ENCODE measurements at regions not wholly inside any gene's neighbourhood (a gene's known extent, or its start where the extent isn't known, plus 50 kb on each side); places are given as distances from the start of the nearest gene placed in this dataset.
A peak's percentile ranks its signal among the peaks of the same experiment; 100 is the strongest.
"Not testable (repeated sequence)": the region's sequence is repeated elsewhere in the genome, so short reads cannot be mapped to it uniquely, and the experiment has no call there.

- DNase-seq = no peak
Observed at GRCh38 chr3:104907507-104907906, 459.2 kb upstream of the ALCAM start.

- peak; percentile 81 for DNase-seq
Observed at GRCh38 chr3:104908761-104909160, 457.9 kb upstream of the ALCAM start.

- DNase-seq = peak; percentile 99
Observed at GRCh38 chr3:104909198-104909597, 457.5 kb upstream of the ALCAM start.

GRCh38 chr3:104909721-104910120 is 457.0 kb upstream of the ALCAM start:
- peak; percentile 71 for DNase-seq

- no peak for DNase-seq
Observed at GRCh38 chr3:104911376-104911775, 455.3 kb upstream of the ALCAM start.

- DNase-seq = no peak
Observed at GRCh38 chr3:104916971-104917370, 449.7 kb upstream of the ALCAM start.

GRCh38 chr3:104920512-104920911 is 446.2 kb upstream of the ALCAM start:
- no peak for DNase-seq

- DNase-seq = no peak
Observed at GRCh38 chr3:104933972-104934371, 432.7 kb upstream of the ALCAM start.

- DNase-seq = no peak
Observed at GRCh38 chr3:104935613-104936012, 431.1 kb upstream of the ALCAM start.

- DNase-seq = peak; percentile 39
Observed at GRCh38 chr3:104939196-104939595, 427.5 kb upstream of the ALCAM start.

GRCh38 chr3:104941785-104942184 is 424.9 kb upstream of the ALCAM start:
- DNase-seq = no peak

GRCh38 chr3:104943974-104944373 is 422.7 kb upstream of the ALCAM start:
- no peak for DNase-seq

GRCh38 chr3:104947943-104948342 is 418.8 kb upstream of the ALCAM start:
- no peak for DNase-seq

- not testable (repeated sequence) for DNase-seq
Observed at GRCh38 chr3:104949810-104950209, 416.9 kb upstream of the ALCAM start.

GRCh38 chr3:104951426-104951825 is 415.3 kb upstream of the ALCAM start:
- no peak for DNase-seq

GRCh38 chr3:104952146-104952972 is 414.4 kb upstream of the ALCAM start:
- no peak for DNase-seq

- DNase-seq = no peak
Observed at GRCh38 chr3:104956620-104957345, 409.9 kb upstream of the ALCAM start.

- no peak for DNase-seq
Observed at GRCh38 chr3:104960579-104960978, 406.1 kb upstream of the ALCAM start.

GRCh38 chr3:104961851-104962250 is 404.9 kb upstream of the ALCAM start:
- DNase-seq = no peak

GRCh38 chr3:104974316-104974715 is 392.4 kb upstream of the ALCAM start:
- no peak for DNase-seq

GRCh38 chr3:104977719-104978118 is 389.0 kb upstream of the ALCAM start:
- DNase-seq = no peak

GRCh38 chr3:104982130-104982529 is 384.6 kb upstream of the ALCAM start:
- no peak for DNase-seq

- no peak for DNase-seq
Observed at GRCh38 chr3:104987859-104988258, 378.9 kb upstream of the ALCAM start.

- no peak for DNase-seq
Observed at GRCh38 chr3:104988496-104988895, 378.2 kb upstream of the ALCAM start.

Measured in NCI-H146 (cell line).